H1 (cell line): ENCODE measurements at regions not wholly inside any gene's neighbourhood (a gene's known extent, or its start where the extent isn't known, plus 50 kb on each side); places are given as distances from the start of the nearest gene placed in this dataset.

Source experiments
- CTCF ChIA-PET: fragments of 300-600 bp; sonication (Branson Sonifier 250); formaldehyde crosslinking; loops from one replicate; lab custom pipeline; 2021; ENCODE audit not compliant: partially characterized antibody; lab: Charles Lee
- POLR2A ChIA-PET: fragments of 300-600 bp; sonication (Branson Sonifier 250); formaldehyde crosslinking; loops from one replicate; lab custom pipeline; 2021; ENCODE audit warnings: inconsistent platforms; ENCODE audit not compliant: partially characterized antibody; lab: Charles Lee
- DNase-seq, 2 experiments: peaks; one replicate each; pipeline versions ENCODE4 v3.0.0 to v3.0.0-alpha.2; 2010 to 2022; ENCODE audit warnings: low spot score in 2 of 2, low read depth in 1 of 2, mixed read lengths in 1 of 2
- FAIRE-seq: peaks from 2 replicates; lab custom pipeline; 2011; peaks lifted over from hg19 to GRCh38; lab: Jason Lieb, UNC
- H2AFZ ChIP-seq: 2 replicates; pipeline ENCODE4 v1.8.1; 2012; ENCODE audit warnings: low read length, inconsistent platforms
- H2AK5ac ChIP-seq: 2 replicates; pipeline ENCODE4 v1.6.1; 2013; ENCODE audit warnings: low read depth, low read length
- H2BK120ac ChIP-seq: replicated peaks from 2 replicates; pipeline ENCODE3; 2013; ENCODE audit warnings: low read depth, low read length, inconsistent platforms
- H2BK12ac ChIP-seq: 2 replicates; pipeline ENCODE4 v1.6.1; 2013; ENCODE audit warnings: low read depth, low read length
- H2BK15ac ChIP-seq: 2 replicates; pipeline ENCODE4 v1.6.1; 2013; ENCODE audit warnings: low read length
- H2BK20ac ChIP-seq: 2 replicates; pipeline ENCODE4 v1.6.1; 2013; ENCODE audit warnings: low read length
- H2BK5ac ChIP-seq: 2 replicates; pipeline ENCODE4 v1.6.1; 2013; ENCODE audit warnings: low read depth, low read length
- H3K14ac ChIP-seq: 2 replicates; pipeline ENCODE4 v1.6.1; 2013; ENCODE audit warnings: inconsistent platforms; ENCODE audit not compliant: insufficient read length
- H3K18ac ChIP-seq: 2 replicates; pipeline ENCODE4 v1.6.1; 2013; ENCODE audit warnings: low read length; ENCODE audit errors: extremely low read depth
- H3K23ac ChIP-seq: 2 replicates; pipeline ENCODE4 v1.6.1; 2013; ENCODE audit warnings: inconsistent platforms; ENCODE audit not compliant: insufficient read length
- H3K23me2 ChIP-seq: 2 replicates; pipeline ENCODE4 v1.6.1; 2013; ENCODE audit warnings: low read depth, low read length
- H3K27ac ChIP-seq: 2 replicates; pipeline ENCODE4 v1.6.1; 2011; ENCODE audit warnings: low read depth, low read length, inconsistent platforms
- H3K27me3 ChIP-seq, 4 experiments: replicated peaks in 1 of 4; 1 replicate in 1 of 4; 2 replicates in 3 of 4; pipeline versions ENCODE4 v1.6.1 to v1.8.1; 2011 to 2013; ENCODE audit warnings: low read length in 3 of 4, mild to moderate bottlenecking in 3 of 4, inconsistent platforms in 2 of 4, mixed read lengths in 2 of 4, moderate library complexity in 1 of 4; ENCODE audit not compliant: control insufficient read depth in 3 of 4, insufficient read depth in 3 of 4; ENCODE audit errors: extremely low read depth in 1 of 4
- H3K36me3 ChIP-seq, 4 experiments: 2 replicates each; pipeline versions ENCODE4 v1.6.1 to v1.8.1; 2011 to 2013; ENCODE audit warnings: mild to moderate bottlenecking in 4 of 4, low read length in 3 of 4, moderate library complexity in 2 of 4, control low read depth in 1 of 4, inconsistent platforms in 1 of 4; ENCODE audit not compliant: insufficient read depth in 4 of 4, control insufficient read depth in 2 of 4
- H3K4ac ChIP-seq: replicated peaks from 2 replicates; pipeline ENCODE3; 2013; ENCODE audit warnings: low read length, low read depth, mixed read lengths, inconsistent platforms; ENCODE audit not compliant: insufficient read length
- H3K4me1 ChIP-seq, 4 experiments: replicated peaks in 1 of 4; 1 replicate in 1 of 4; 2 replicates in 3 of 4; pipeline versions ENCODE4 v1.6.1 to v1.8.1; 2011 to 2013; ENCODE audit warnings: low read length in 3 of 4, inconsistent platforms in 2 of 4, mixed read lengths in 1 of 4; ENCODE audit not compliant: insufficient read depth in 4 of 4, control insufficient read depth in 3 of 4
- H3K4me2 ChIP-seq, 2 experiments: 2 replicates each; pipeline versions ENCODE4 v1.6.1 to v1.8.1; 2011 to 2013; ENCODE audit warnings: low read depth in 2 of 2, low read length in 2 of 2, control low read depth in 1 of 2, inconsistent platforms in 1 of 2, mild to moderate bottlenecking in 1 of 2; ENCODE audit not compliant: insufficient read depth in 1 of 2
- H3K4me3 ChIP-seq, 4 experiments: fragments of 200-600, 300-600 bp in 1 of 4; sonication (generic), shearing (Covaris generic), sonication (Bioruptor Twin) in 1 of 4; 2 replicates each; pipeline versions ENCODE4 v1.5.1 to v1.8.1; 2011 to 2016; ENCODE audit warnings: low read length in 4 of 4, low read depth in 3 of 4, control low read depth in 2 of 4, inconsistent platforms in 2 of 4, mild to moderate bottlenecking in 2 of 4, mixed read lengths in 1 of 4, moderate library complexity in 1 of 4; ENCODE audit not compliant: insufficient read depth in 2 of 4; ENCODE audit errors: extremely low read depth in 1 of 4
- H3K56ac ChIP-seq: replicated peaks from 2 replicates; pipeline ENCODE3; 2013; ENCODE audit warnings: low read depth, mild to moderate bottlenecking, mixed read lengths, low read length, inconsistent platforms; ENCODE audit not compliant: insufficient read length
- H3K79me1 ChIP-seq: 2 replicates; pipeline ENCODE4 v1.6.1; 2013; ENCODE audit warnings: low read depth, low read length, control low read depth
- H3K79me2 ChIP-seq, 2 experiments: 2 replicates each; pipeline versions ENCODE4 v1.6.1 to v1.8.1; 2012 to 2013; ENCODE audit warnings: low read length in 2 of 2, mild to moderate bottlenecking in 2 of 2, inconsistent platforms in 1 of 2; ENCODE audit not compliant: insufficient read depth in 2 of 2, control insufficient read depth in 1 of 2
- H3K9ac ChIP-seq, 4 experiments: replicated peaks in 1 of 4; 1 replicate in 1 of 4; 2 replicates in 3 of 4; pipeline versions ENCODE4 v1.6.1 to v1.8.1; 2011 to 2013; ENCODE audit warnings: low read depth in 3 of 4, low read length in 3 of 4, control low read depth in 2 of 4, mild to moderate bottlenecking in 2 of 4, moderate library complexity in 2 of 4, inconsistent platforms in 1 of 4; ENCODE audit errors: extremely low read depth in 1 of 4
- H3K9me3 ChIP-seq, 2 experiments: 2 replicates each; pipeline versions ENCODE4 v1.6.1 to v1.8.1; 2012 to 2013; ENCODE audit warnings: mild to moderate bottlenecking in 2 of 2, moderate library complexity in 2 of 2, control low read depth in 1 of 2, inconsistent platforms in 1 of 2, low read depth in 1 of 2, low read length in 1 of 2, mixed read lengths in 1 of 2; ENCODE audit not compliant: insufficient read depth in 2 of 2
- H4K20me1 ChIP-seq, 2 experiments: replicated peaks in 1 of 2; 2 replicates each; pipeline versions ENCODE3 to v1.8.1; 2011 to 2013; ENCODE audit warnings: inconsistent platforms in 2 of 2, low read length in 2 of 2, mild to moderate bottlenecking in 1 of 2; ENCODE audit not compliant: insufficient read depth in 2 of 2, control insufficient read depth in 1 of 2
- H4K5ac ChIP-seq: 2 replicates; pipeline ENCODE4 v1.6.1; 2013; ENCODE audit warnings: low read length, low read depth, mixed read lengths, inconsistent platforms; ENCODE audit not compliant: insufficient read length
- H4K8ac ChIP-seq: 2 replicates; pipeline ENCODE4 v1.8.0; 2013; ENCODE audit warnings: mild to moderate bottlenecking, moderate library complexity, low read length, inconsistent platforms; ENCODE audit not compliant: insufficient read depth; ENCODE audit errors: extremely low read depth
- H4K91ac ChIP-seq: replicated peaks from 2 replicates; pipeline ENCODE3; 2013; ENCODE audit warnings: low read length, mixed read lengths, inconsistent platforms; ENCODE audit not compliant: insufficient read length
- JUND ChIP-seq: IDR thresholded peaks from 2 replicates; pipeline ENCODE4 v1.6.1; 2011; ENCODE audit warnings: mild to moderate bottlenecking, improper control_type of control experiment, low read length
- POU5F1 ChIP-seq: IDR thresholded peaks from 2 replicates; pipeline ENCODE4 v1.6.1; 2011; ENCODE audit warnings: low read depth, mild to moderate bottlenecking, low read length, moderate library complexity
- WGBS, 2 experiments: shearing (Covaris generic) in 1 of 2; methylation state at CpG; one replicate each; pipeline versions ENCODE4 v1.1.6 to v1.1.7; 2013 to 2015; ENCODE audit warnings: low lambda C conversion rate in 2 of 2, mixed read lengths in 2 of 2, inconsistent platforms in 1 of 2, low coverage in 1 of 2, missing lambda C conversion rate in 1 of 2; ENCODE audit not compliant: insufficient replicate concordance in 2 of 2, insufficient coverage in 1 of 2, insufficient read length in 1 of 2; ENCODE audit errors: extremely low coverage in 1 of 2, missing lambda C conversion rate in 1 of 2; 5-methylcytosine and 5-hydroxymethylcytosine counted together

- WGBS, 2 experiments = 69% methylated on average over 4 of the region's 4 CpGs; no CpG with 5 or more reads in 1 of the 2 experiments
These were observed 276.3 kb downstream of the CD83 start for GRCh38 chr6:14393910-14394309.

More at GRCh38 chr6:14393910-14394309, 276.3 kb downstream of the CD83 start:
- H3K27me3 ChIP-seq = no peaks in the 10 kb centered on the region
- no peak overlapping the region for H4K8ac ChIP-seq
- H3K14ac ChIP-seq = no peak overlapping the region
- no peak overlapping the region for H3K9ac ChIP-seq
- H3K79me2 ChIP-seq = no peaks in the 10 kb centered on the region
- H4K20me1 ChIP-seq = no peaks in the 10 kb centered on the region
- H3K23ac ChIP-seq = no peak overlapping the region
- peak overlapping the region; percentile 53; the same call in 1 of the 2 replicates for H2BK15ac ChIP-seq
- no peaks in the 10 kb centered on the region; a peak in 2 of 8 replicates for H3K36me3 ChIP-seq
- POLR2A ChIA-PET = no interaction called here
- H2AK5ac ChIP-seq = peak overlapping the region; percentile 93
- H3K18ac ChIP-seq = no peak overlapping the region
- no peak overlapping the region for H3K56ac ChIP-seq
- no peak overlapping the region for H3K4me2 ChIP-seq
- H2BK12ac ChIP-seq = peak overlapping the region; percentile 44; the same call in 1 of the 2 replicates
- H2BK20ac ChIP-seq = no peak overlapping the region
- no peak overlapping the region for H3K4ac ChIP-seq
- no peak overlapping the region for H4K5ac ChIP-seq
- H3K4me3 ChIP-seq = no peak overlapping the region
- no peak overlapping the region for H3K27ac ChIP-seq
- DNase-seq (no peak), FAIRE-seq (no peak)
- H3K4me1 ChIP-seq = no peaks in the 10 kb centered on the region; a peak in 1 of 7 replicates
- no peaks in the 10 kb centered on the region for H3K79me1 ChIP-seq
- H2BK120ac ChIP-seq = no peak overlapping the region
- TF ChIP-seq POU5F1 (no peak), JUND (no peak)
- no peak overlapping the region for H2BK5ac ChIP-seq
- CTCF ChIA-PET = interaction anchor here (0.6 to 1.1 kb wide), 3 partner anchors 10 to 1184 kb away, joined by 3 to 4 read pairs (median 4); no protein-coding TSS in a partner anchor
- no peak overlapping the region for H2AFZ ChIP-seq
- H4K91ac ChIP-seq = no peak overlapping the region
- peaks cover 3 to 4% of the 10 kb centered on the region in 2 experiments for H3K9me3 ChIP-seq
- H3K23me2 ChIP-seq = no peaks in the 10 kb centered on the region
